GM21360 (cell line): ENCODE measurements at regions not wholly inside any gene's neighbourhood (a gene's known extent, or its start where the extent isn't known, plus 50 kb on each side); places are given as distances from the start of the nearest gene placed in this dataset.

Source experiments
- ATAC-seq: cut with Tn5 transposase; IDR thresholded peaks from one replicate; pipeline ENCODE4 v1.9.1; 2021; ENCODE audit warnings: mild to moderate bottlenecking, moderate library complexity; ENCODE audit not compliant: unreplicated experiment

DNA sequence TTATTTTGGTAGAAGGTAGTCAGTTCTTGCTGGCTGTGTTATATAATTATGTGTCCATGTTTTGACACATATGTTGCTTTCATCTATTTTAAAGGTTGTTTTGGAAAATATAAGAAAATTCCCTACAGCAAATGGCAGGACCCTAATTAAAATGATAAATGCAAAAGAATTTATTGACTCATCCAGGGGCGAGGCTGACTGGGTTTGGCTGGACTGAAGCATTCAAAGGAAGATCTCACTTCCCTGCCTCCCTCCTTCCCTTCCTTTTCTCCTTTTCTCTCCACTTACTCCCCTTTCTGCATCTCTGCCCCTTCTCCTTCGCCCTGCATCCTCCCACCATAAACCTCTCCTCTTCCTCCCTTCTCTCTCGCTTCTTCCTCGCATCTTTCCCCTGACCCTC lies 129.6 kb downstream of the SNAPC1 start:
- ATAC-seq: no peak

DNA sequence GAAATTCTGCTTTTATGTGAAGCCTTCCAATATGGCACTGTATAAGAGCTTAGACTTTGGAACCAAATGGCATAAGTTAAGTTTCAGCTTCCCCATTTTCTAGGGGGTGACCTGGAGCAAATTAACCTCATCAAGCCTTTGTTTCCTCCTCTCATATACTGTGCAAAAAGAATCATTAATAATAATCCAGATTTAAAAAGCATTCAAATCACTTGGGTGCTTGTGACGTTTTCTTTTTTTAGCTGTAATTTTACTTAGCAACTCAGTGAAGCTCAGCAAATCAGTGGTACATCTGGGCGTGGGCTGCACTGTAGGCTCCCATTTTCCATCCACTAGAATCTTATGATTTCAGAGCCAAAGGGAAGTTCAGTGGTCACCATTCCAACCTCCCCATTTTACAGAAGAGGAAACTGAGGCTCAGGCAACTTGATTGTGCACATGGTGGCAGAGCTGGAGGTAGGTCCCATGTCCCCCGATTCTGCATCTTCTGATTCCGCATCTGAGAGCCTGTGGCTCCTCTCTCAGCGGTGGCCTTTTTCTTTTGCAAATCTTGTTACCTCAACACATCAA lies 131.2 kb downstream of the SNAPC1 start:
- no peak for ATAC-seq

DNA sequence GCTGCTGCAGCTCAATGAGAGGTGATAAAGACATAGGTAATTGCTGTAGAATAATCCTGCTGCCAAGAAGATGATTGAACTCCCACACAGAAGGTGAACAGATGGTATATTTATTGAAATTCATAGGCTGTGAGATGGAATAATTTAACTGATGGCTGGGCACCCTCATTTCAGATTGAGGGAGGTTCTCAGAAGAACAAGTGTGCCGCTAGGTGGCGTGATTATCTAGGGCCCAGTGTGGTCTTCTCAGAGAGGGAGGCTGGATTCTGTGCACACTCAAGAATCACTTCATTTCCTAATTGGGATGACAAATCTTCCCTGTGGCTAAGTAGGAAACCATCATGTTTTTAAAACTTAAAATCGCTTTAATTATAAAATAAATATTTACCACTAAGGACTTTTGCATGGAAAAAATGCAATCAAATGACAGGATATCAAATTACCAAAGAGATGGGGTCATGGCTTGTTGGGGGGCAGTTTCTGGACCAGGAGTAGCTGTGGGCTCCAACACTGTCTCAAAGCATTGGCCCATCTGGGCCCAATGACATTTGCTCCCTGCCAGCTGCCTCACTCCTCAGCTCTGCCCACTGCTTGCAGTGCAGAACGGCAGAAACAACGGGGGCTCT lies 132.3 kb downstream of the SNAPC1 start:
- ATAC-seq: peak; percentile 33

GRCh38 chr14:61897300-61897699 lies 135.1 kb downstream of the SNAPC1 start:
- ATAC-seq: no peak

DNA sequence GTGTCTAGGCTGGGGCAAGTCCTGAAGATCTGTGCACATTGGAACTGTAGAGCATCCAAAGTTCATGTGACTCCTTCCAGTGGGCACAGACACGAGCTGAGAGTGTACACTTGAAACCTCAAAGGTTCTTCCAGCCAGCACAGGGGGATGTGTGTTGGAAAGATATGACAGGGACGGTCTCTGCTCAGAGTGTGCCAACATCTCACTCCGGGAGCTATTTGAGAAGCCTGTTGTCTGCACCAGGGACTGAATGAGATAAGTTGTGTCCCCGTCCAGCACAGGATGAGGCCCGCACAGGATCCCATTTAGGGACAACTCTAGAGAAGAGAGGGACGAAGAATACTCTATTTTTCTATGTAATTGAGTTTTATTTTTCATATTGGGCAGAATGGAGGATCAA lies 136.3 kb downstream of the SNAPC1 start:
- ATAC-seq: no peak

DNA sequence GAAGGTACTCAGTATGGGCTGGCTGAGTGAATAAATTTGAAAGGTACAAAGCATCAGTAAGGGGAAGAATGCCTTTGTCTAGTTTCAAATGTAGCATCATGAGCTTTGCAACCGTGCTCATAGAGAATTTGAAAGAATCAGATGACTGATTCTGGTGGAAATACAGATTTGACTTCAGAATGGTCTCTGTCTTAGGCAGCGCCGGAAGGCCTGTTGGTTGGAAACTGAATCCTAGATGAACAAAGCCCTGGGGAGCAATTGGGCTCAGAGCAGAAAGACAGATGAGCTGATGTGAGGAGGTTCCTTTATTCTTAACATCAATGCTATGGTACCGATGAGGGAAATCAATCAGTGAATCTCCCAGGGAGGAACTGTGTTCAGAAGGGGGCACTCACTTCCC lies 137.3 kb downstream of the SNAPC1 start:
- ATAC-seq: no peak

- ATAC-seq: no peak
Measured at GRCh38 chr14:61904946-61905345, 142.7 kb downstream of the SNAPC1 start.

DNA sequence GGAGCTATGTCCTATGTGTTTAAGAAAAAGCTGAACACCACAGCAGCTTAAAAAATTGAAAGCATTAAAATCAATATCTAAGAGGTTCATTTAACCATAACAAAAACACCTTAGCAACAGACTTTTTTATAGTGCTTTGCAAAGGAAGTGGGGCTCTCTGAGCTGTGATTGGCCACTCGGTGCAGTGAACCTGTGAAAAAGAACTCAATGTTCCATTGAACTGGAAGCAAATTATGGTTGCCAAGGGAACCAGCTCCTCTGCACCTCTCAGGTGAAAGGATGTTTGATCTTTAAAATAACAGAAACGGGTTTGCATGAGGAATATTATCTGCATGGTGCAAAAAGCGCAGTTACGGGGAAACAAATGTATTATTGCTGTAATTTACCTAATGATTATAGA lies 149.4 kb downstream of the SNAPC1 start:
- no peak for ATAC-seq

GRCh38 chr14:61918998-61919397 lies 156.8 kb downstream of the SNAPC1 start:
- ATAC-seq: no peak

DNA sequence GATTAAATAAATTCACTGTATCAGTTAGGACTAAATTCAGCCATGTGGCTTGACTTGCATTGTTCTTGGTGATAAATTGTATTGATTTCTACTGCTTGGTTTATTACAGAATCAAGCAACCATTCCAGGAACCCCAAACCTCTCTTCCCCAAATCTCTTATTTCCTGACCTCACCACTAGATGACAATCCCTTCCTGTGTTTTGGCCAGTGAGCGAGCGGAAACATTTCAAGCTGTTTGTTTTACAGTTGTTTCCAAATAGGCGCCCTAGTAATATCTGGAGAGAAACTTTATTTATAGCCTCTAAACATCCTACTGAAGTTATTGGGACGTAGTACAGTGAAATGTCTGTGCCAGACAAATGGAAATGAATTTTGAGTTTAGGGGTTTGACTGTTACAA lies 161.1 kb downstream of the SNAPC1 start:
- ATAC-seq: no peak

DNA sequence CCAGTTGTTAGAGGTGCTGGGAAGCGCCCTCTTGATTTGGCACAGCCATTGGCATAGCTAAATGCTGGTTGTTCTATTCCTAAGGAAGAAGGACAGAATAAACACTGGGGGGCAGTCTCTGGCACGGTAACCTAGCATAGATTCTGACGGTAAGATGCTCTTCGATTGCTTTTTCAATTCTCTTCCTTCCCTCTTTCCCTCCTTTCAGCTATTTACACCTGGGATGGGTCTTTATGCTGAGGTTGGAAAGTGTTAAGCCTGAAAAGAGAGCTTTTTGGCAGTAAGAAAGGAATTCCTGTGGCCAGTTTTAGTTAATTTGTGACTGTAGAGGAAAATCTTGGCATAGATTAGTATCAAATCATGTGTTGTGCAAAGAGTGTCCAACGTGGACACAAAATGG lies 162.8 kb downstream of the SNAPC1 start:
- ATAC-seq: no peak

- ATAC-seq: no peak
Measured at GRCh38 chr14:61925732-61926435, 163.7 kb downstream of the SNAPC1 start.

- no peak for ATAC-seq
Measured at GRCh38 chr14:61927060-61927459, 164.8 kb downstream of the SNAPC1 start.

- no peak for ATAC-seq
Measured at GRCh38 chr14:61927520-61927919, 165.3 kb downstream of the SNAPC1 start.

- ATAC-seq: no peak
Measured at GRCh38 chr14:61928300-61928699, 166.1 kb downstream of the SNAPC1 start.

- no peak for ATAC-seq
Measured at GRCh38 chr14:61928701-61929100, 166.5 kb downstream of the SNAPC1 start.

DNA sequence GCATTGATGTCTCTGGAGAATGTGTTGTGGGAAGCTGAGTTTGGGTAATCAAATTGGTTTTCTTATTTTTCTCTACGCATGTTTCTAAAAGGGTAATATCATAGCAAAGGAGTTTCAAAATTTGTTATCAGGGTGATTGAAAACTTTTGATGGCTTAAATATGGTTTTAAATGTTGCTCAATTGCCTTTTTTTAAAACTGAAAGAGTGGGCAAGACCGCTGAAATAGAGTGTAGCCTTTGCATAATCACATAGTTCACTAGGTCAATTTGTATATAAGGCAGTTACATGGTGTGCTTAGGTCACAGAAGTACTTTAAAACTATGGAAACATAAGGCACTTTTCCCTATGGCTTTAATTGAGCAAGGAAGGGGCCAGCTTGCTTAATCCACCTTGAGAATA lies 167.4 kb downstream of the SNAPC1 start:
- ATAC-seq: no peak

GRCh38 chr14:61930101-61930857 lies 168.1 kb downstream of the SNAPC1 start:
- ATAC-seq: no peak

- no peak for ATAC-seq
Measured at GRCh38 chr14:61932974-61933373, 170.8 kb downstream of the SNAPC1 start.

DNA sequence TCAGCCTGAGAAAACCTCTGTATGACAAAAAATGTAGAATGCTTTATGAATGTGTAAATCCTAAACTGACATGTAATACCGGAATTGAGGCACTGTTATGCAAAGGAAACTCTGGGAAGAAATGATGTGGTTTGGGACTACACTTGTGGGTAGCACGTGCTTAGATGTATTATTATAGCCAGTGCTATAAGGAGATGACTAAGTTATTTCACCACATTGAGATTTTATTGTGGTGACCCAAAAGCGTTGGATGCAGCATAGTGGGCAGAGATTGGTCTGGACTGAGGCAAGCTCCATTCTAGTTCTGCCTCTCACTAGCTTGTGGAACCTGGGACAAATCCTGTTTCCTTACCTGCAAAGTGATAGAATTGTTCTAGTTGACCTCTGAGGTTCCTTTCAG lies 172.2 kb downstream of the SNAPC1 start:
- no peak for ATAC-seq

GRCh38 chr14:61939776-61940175 lies 177.6 kb downstream of the SNAPC1 start:
- no peak for ATAC-seq
